ENCODE measurements at regions not wholly inside any gene's neighbourhood (a gene's known extent, or its start where the extent isn't known, plus 50 kb on each side); places are given as distances from the start of the nearest gene placed in this dataset.

DNA sequence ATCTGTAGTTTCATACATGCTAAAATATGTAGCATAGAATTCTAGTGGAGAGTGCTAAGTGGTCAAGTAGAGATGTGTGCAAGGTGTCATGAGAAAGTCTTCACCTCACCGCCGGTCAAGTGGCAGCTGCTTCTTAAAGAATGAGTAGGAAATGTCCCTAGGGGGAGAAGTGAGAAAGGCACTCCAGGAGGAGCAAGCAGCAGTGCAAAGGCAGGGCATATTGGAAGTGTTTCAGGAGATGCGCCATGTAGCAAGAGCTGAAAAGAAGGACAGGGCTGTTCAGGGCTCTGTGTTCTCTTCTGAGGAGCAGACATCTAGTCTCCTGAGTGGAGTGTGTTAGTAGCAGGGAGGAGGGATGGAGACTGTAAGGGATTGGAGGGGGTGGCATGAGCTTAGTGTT, 312.4 kb upstream of the SEMA6D start:
- no peak overlapping the region for H3K27ac Mint-ChIP-seq
- POLR2A ChIA-PET, result no interaction called here
- no peaks in the 10 kb centered on the region; the same call in none of the 2 replicates for H3K27me3 Mint-ChIP-seq (ENCODE audit: low read depth)
- H3K36me3 Mint-ChIP-seq, result no peaks in the 10 kb centered on the region
- CTCF ChIA-PET, result interaction anchor here (1.4 to 4.3 kb wide), 4 partner anchors 21 to 208 kb away, joined by 3 to 35 read pairs (median 16); no protein-coding TSS in a partner anchor
- TF ChIP-seq ESRRA (CRISPR knock-in tag; IDR thresholded peaks at IDR 0.05; ENCODE audit: borderline replicate concordance), result no peak
- TF ChIP-seq NFATC4 (CRISPR knock-in tag; IDR thresholded peaks at IDR 0.05), result no peak
- TF ChIP-seq, protein P1, sequence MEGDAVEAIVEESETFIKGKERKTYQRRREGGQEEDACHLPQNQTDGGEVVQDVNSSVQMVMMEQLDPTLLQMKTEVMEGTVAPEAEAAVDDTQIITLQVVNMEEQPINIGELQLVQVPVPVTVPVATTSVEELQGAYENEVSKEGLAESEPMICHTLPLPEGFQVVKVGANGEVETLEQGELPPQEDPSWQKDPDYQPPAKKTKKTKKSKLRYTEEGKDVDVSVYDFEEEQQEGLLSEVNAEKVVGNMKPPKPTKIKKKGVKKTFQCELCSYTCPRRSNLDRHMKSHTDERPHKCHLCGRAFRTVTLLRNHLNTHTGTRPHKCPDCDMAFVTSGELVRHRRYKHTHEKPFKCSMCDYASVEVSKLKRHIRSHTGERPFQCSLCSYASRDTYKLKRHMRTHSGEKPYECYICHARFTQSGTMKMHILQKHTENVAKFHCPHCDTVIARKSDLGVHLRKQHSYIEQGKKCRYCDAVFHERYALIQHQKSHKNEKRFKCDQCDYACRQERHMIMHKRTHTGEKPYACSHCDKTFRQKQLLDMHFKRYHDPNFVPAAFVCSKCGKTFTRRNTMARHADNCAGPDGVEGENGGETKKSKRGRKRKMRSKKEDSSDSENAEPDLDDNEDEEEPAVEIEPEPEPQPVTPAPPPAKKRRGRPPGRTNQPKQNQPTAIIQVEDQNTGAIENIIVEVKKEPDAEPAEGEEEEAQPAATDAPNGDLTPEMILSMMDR (IDR thresholded peaks at IDR 0.05), result no peak
- no peak for TF ChIP-seq ZBTB21 (CRISPR knock-in tag; IDR thresholded peaks at IDR 0.05; ENCODE audit: borderline replicate concordance)
- no peak for TF ChIP-seq ZNF263 (CRISPR knock-in tag; IDR thresholded peaks at IDR 0.05; ENCODE audit: low read depth)
- TF ChIP-seq SMAD3 (CRISPR knock-in tag; IDR thresholded peaks at IDR 0.05; ENCODE audit: borderline replicate concordance), result no peak
- TF ChIP-seq MAX (CRISPR knock-in tag; IDR thresholded peaks at IDR 0.05), result no peak
- no peak for TF ChIP-seq ZNF121 (CRISPR knock-in tag; IDR thresholded peaks at IDR 0.05)
- TF ChIP-seq ZNF138 (CRISPR knock-in tag; conservative IDR thresholded peaks at IDR 0.05), result no peak
- TF ChIP-seq, protein P2, sequence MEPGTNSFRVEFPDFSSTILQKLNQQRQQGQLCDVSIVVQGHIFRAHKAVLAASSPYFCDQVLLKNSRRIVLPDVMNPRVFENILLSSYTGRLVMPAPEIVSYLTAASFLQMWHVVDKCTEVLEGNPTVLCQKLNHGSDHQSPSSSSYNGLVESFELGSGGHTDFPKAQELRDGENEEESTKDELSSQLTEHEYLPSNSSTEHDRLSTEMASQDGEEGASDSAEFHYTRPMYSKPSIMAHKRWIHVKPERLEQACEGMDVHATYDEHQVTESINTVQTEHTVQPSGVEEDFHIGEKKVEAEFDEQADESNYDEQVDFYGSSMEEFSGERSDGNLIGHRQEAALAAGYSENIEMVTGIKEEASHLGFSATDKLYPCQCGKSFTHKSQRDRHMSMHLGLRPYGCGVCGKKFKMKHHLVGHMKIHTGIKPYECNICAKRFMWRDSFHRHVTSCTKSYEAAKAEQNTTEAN (CRISPR knock-in tag; IDR thresholded peaks at IDR 0.05), result no peak
- TF ChIP-seq ETV6 (CRISPR knock-in tag; IDR thresholded peaks at IDR 0.05), result no peak
- no peak for TF ChIP-seq CREB1 (CRISPR knock-in tag; IDR thresholded peaks at IDR 0.05)
- TF ChIP-seq, protein P3, sequence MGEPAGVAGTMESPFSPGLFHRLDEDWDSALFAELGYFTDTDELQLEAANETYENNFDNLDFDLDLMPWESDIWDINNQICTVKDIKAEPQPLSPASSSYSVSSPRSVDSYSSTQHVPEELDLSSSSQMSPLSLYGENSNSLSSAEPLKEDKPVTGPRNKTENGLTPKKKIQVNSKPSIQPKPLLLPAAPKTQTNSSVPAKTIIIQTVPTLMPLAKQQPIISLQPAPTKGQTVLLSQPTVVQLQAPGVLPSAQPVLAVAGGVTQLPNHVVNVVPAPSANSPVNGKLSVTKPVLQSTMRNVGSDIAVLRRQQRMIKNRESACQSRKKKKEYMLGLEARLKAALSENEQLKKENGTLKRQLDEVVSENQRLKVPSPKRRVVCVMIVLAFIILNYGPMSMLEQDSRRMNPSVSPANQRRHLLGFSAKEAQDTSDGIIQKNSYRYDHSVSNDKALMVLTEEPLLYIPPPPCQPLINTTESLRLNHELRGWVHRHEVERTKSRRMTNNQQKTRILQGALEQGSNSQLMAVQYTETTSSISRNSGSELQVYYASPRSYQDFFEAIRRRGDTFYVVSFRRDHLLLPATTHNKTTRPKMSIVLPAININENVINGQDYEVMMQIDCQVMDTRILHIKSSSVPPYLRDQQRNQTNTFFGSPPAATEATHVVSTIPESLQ (CRISPR knock-in tag; IDR thresholded peaks at IDR 0.05), result no peak
- TF ChIP-seq FOXK1 (CRISPR knock-in tag; IDR thresholded peaks at IDR 0.05), result no peak
- DNase-seq (ENCODE audit: low spot score), result no peak
- H3K9me3 Mint-ChIP-seq, result no peaks in the 10 kb centered on the region
- H3K4me3 Mint-ChIP-seq, result no peak overlapping the region
- peaks cover 64% of the 10 kb centered on the region for H3K4me1 Mint-ChIP-seq
- ATAC-seq, result peak; percentile 40

DNA sequence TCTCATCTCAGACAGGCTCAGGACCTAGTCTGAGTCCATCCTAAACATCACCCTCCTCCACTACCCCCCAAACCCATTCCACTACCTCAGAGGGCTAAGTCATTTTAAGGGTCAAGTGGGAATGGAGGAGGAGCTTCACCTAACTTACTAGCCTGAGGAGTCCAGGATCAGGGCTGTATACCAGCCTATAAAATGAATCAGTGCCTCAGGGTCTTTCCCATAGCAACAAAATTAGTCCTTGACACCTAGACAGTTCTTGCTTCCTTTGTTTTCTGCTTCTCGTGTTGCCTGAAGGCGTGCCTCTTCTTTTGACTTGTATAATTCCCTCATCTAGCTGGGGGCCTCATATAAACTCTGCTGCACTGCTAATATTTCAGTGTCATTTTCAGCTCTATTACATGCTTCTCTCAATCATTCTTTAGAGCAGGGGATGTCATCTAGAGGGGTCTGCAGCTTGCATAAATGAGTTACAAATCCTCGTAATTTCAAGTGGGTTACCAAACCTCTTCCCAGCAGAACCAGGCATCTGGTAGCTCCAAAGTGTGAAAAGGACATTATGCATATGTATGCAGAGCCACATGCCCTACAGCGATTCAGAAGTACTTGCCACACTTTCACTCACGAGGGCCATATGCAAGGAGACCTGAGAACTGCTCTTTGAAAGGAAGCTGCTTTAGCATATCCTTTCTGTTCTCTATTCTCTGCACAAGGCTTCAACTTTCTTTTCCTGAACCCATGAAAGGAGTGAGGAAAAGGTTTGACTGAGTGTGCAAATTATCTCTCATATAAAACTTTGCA, 311.7 kb upstream of the SEMA6D start:
- ChIA-PET POLR2A (no interaction called here), CTCF (interaction anchor here (0.8 to 4.3 kb wide), 5 partner anchors 22 to 209 kb away, joined by 3 to 35 read pairs (median 13); no protein-coding TSS in a partner anchor)
- Mint-ChIP-seq H3K27me3 (ENCODE audit: low read depth) (no peaks in the 10 kb centered on the region; the same call in none of the 2 replicates), H3K27ac (no peak overlapping the region), H3K9me3 (no peaks in the 10 kb centered on the region), H3K4me3 (no peak overlapping the region), H3K36me3 (no peaks in the 10 kb centered on the region), H3K4me1 (peaks cover 64% of the 10 kb centered on the region)
- ATAC-seq (peak; percentile 60), DNase-seq (ENCODE audit: low spot score) (no peak)
- TF ChIP-seq JAZF1 (CRISPR knock-in tag; IDR thresholded peaks at IDR 0.05) (no peak), E2F1 (CRISPR knock-in tag; IDR thresholded peaks at IDR 0.05) (no peak), E2F4 (CRISPR knock-in tag; IDR thresholded peaks at IDR 0.05; ENCODE audit: borderline replicate concordance, low read depth) (no peak), ELF4 (CRISPR knock-in tag; IDR thresholded peaks at IDR 0.05; ENCODE audit: low read depth) (no peak), FOXK1 (CRISPR knock-in tag; IDR thresholded peaks at IDR 0.05) (no peak), ZNF512 (CRISPR knock-in tag; IDR thresholded peaks at IDR 0.05; ENCODE audit: borderline replicate concordance) (no peak), MAX (CRISPR knock-in tag; IDR thresholded peaks at IDR 0.05) (peak; percentile 75), EMX1 (CRISPR knock-in tag; IDR thresholded peaks at IDR 0.05) (no peak), ZNF281 (CRISPR knock-in tag; IDR thresholded peaks at IDR 0.05) (0 out of 2 replicates have a peak, but pooled peaks have one; percentile 17)

All from WTC11 (cell line).